Right lobe of liver (tissue), 6 donors: ENCODE measurements at regions not wholly inside any gene's neighbourhood (a gene's known extent, or its start where the extent isn't known, plus 50 kb on each side); places are given as distances from the start of the nearest gene placed in this dataset.
A peak's percentile ranks its signal among the peaks of the same experiment; 100 is the strongest.

Source experiments
- ATAC-seq, 4 donors: fragments of 200-7000 bp; cut with Tn5 transposase; one replicate each; pipeline ENCODE4 v1.9.1; 2020; ENCODE audit warnings: mild to moderate bottlenecking in 4 of 4, moderate library complexity in 4 of 4
- DNase-seq, 3 donors: peaks; one replicate each; pipeline ENCODE4 v3.0.0-alpha.2; 2020
- H3K27ac ChIP-seq, 3 donors: fragments of 200-600 bp; one replicate each; pipeline ENCODE4 v1.8.0; 2022
- H3K27me3 ChIP-seq, 2 donors: fragments of 200-600 bp; one replicate each; pipeline ENCODE4 v1.8.0; 2022
- H3K36me3 ChIP-seq, 4 donors: fragments of 200-600 bp; sonication (generic) in 1 of 4; one replicate each; pipeline versions ENCODE4 v1.5.1 to v1.8.0; 2017 to 2022; ENCODE audit warnings: control low read depth in 1 of 4
- H3K4me1 ChIP-seq, 4 donors: fragments of 200-600 bp; sonication (generic) in 1 of 4; one replicate each; pipeline versions ENCODE4 v1.5.1 to v1.8.0; 2017 to 2022; ENCODE audit warnings: control low read depth in 1 of 4
- H3K4me3 ChIP-seq, 3 donors: fragments of 200-600 bp; one replicate each; pipeline ENCODE4 v1.8.0; 2022
- H3K9me3 ChIP-seq, 4 donors: fragments of 200-600 bp; sonication (generic) in 1 of 4; one replicate each; pipeline versions ENCODE4 v1.5.1 to v1.8.0; 2017 to 2022; ENCODE audit warnings: control low read depth in 1 of 4
- CTCF ChIP-seq, 4 donors: fragments of 200-600 bp in 3 of 4; fragments of 450-650 bp in 1 of 4; IDR thresholded peaks; one replicate each; pipeline versions ENCODE4 v1.5.1 to v1.8.0; 2016 to 2022; ENCODE audit warnings: antibody characterized with exemption in 4 of 4, mild to moderate bottlenecking in 2 of 4
- POLR2A ChIP-seq: fragments of 450-650 bp; IDR thresholded peaks from one replicate; pipeline ENCODE4 v1.6.1; 2017; ENCODE audit warnings: antibody characterized with exemption, mild to moderate bottlenecking
- WGBS: methylation state at CpG from one replicate; pipeline ENCODE4 v1.1.6; 2018; ENCODE audit warnings: low coverage, low lambda C conversion rate; ENCODE audit not compliant: insufficient coverage; ENCODE audit errors: missing lambda C conversion rate; 5-methylcytosine and 5-hydroxymethylcytosine counted together
- intact Hi-C, 2 donors: fragments of 100-400 bp; cut with DNase I; formaldehyde crosslinking; loops; one replicate each; pipeline versions ENCODE4 v1.11.2 to v1.14.1; 2022
- donor health status: DM: no; HTN: yes; CAD: no.
- donor health status: DM: no; HTN: no; CAD: no.
- donor health status: DM: no; HTN: no; CAD: no.
- donor health status: DM: no; HTN: yes; CAD: no.
- donor health status: DM: no; HTN: yes; CAD: no.

GRCh38 chr3:67884345-67884744, 229.9 kb upstream of the SUCLG2 start:
- Histone ChIP-seq H3K9me3 (no peaks in the 10 kb centered on the region), H3K27me3 (no peaks in the 10 kb centered on the region), H3K36me3 (no peaks in the 10 kb centered on the region), H3K4me1 (no peaks in the 10 kb centered on the region), H3K4me3 (no peak overlapping the region), H3K27ac (no peak overlapping the region)
- intact Hi-C loops, result no loop called here
- DNase-seq (no peak), ATAC-seq (no peak)
- WGBS, result 62% methylated on average over 1 of the region's 1 CpG
- TF ChIP-seq CTCF (IDR thresholded peaks at IDR 0.05) (no peak), POLR2A (no peak)

- DNase-seq (no peak), ATAC-seq (no peak)
- no peak overlapping the region for H3K27ac ChIP-seq
- TF ChIP-seq POLR2A, result no peak
- H3K9me3 ChIP-seq, result no peaks in the 10 kb centered on the region
- intact Hi-C loops, result no loop called here
- no peak overlapping the region for H3K4me3 ChIP-seq
- H3K27me3 ChIP-seq, result no peaks in the 10 kb centered on the region
- H3K36me3 ChIP-seq, result no peaks in the 10 kb centered on the region
- no peaks in the 10 kb centered on the region for H3K4me1 ChIP-seq
- 66% methylated on average over 2 of the region's 2 CpGs for WGBS
Measured at GRCh38 chr3:67883766-67884165, 229.4 kb upstream of the SUCLG2 start.

GRCh38 chr3:67882981-67883380, 228.6 kb upstream of the SUCLG2 start:
- DNase-seq (no peak), ATAC-seq (no peak)
- Histone ChIP-seq H3K9me3 (no peaks in the 10 kb centered on the region), H3K4me1 (no peaks in the 10 kb centered on the region), H3K27ac (no peak overlapping the region), H3K27me3 (no peaks in the 10 kb centered on the region), H3K4me3 (no peak overlapping the region), H3K36me3 (no peaks in the 10 kb centered on the region)
- TF ChIP-seq POLR2A (no peak), CTCF (IDR thresholded peaks at IDR 0.05) (no peak)
- 89% methylated on average over 1 of the region's 5 CpGs for WGBS
- intact Hi-C loops, result no loop called here

GRCh38 chr3:67876261-67876660, 221.8 kb upstream of the SUCLG2 start:
- Histone ChIP-seq H3K27ac (peak overlapping the region; percentile 22 to 61 (median 44)), H3K27me3 (no peaks in the 10 kb centered on the region), H3K4me1 (peaks cover 0 to 29% (median 6%) of the 10 kb centered on the region in 4 donors), H3K4me3 (no peak overlapping the region), H3K36me3 (no peaks in the 10 kb centered on the region), H3K9me3 (no peaks in the 10 kb centered on the region)
- DNase-seq, result peak; percentile 74 to 79 (median 79)
- peak; percentile 78 to 92 (median 85) for ATAC-seq
- WGBS, result 27% methylated on average over 2 of the region's 2 CpGs
- TF ChIP-seq CTCF (IDR thresholded peaks at IDR 0.05), result no peak
- no peak for TF ChIP-seq POLR2A
- intact Hi-C loops, result no loop called here

- Histone ChIP-seq H3K4me1 (peaks cover 0 to 29% (median 6%) of the 10 kb centered on the region in 4 donors), H3K4me3 (no peak overlapping the region), H3K36me3 (no peaks in the 10 kb centered on the region), H3K27me3 (no peaks in the 10 kb centered on the region), H3K9me3 (no peaks in the 10 kb centered on the region), H3K27ac (peak overlapping the region; percentile 22 to 61 (median 44))
- 10% methylated on average over 3 of the region's 3 CpGs for WGBS
- DNase-seq (no peak), ATAC-seq (peak; percentile 24 to 52 (median 40))
- TF ChIP-seq CTCF (IDR thresholded peaks at IDR 0.05) (no peak), POLR2A (no peak)
- intact Hi-C loops, result no loop called here
Measured at GRCh38 chr3:67875858-67876257, 221.4 kb upstream of the SUCLG2 start.
